DMS 273 (cell line): ENCODE measurements at regions not wholly inside any gene's neighbourhood (a gene's known extent, or its start where the extent isn't known, plus 50 kb on each side); places are given as distances from the start of the nearest gene placed in this dataset.
"Not testable (repeated sequence)": the region's sequence is repeated elsewhere in the genome, so short reads cannot be mapped to it uniquely, and the experiment has no call there.

Source experiments
- DNase-seq: peaks from one replicate; lab custom pipeline; 2025; ENCODE audit not compliant: unreplicated experiment; lab: John Stamatoyannopoulos, UW

- DNase-seq: no peak
Observed at GRCh38 chr9:36463467-36463866, 63.4 kb upstream of the RNF38 start.

GRCh38 chr9:36462245-36462644, 62.2 kb upstream of the RNF38 start:
- no peak for DNase-seq

GRCh38 chr9:36461323-36461722, 61.3 kb upstream of the RNF38 start:
- no peak for DNase-seq

GRCh38 chr9:36458430-36458915, 58.4 kb upstream of the RNF38 start:
- not testable (repeated sequence) for DNase-seq

- DNase-seq: no peak
Observed at GRCh38 chr9:36457836-36458429, 57.9 kb upstream of the RNF38 start.

- DNase-seq: no peak
Observed at GRCh38 chr9:36456480-36457065, 56.5 kb upstream of the RNF38 start.

- DNase-seq: no peak
Observed at GRCh38 chr9:36451949-36452348, 51.9 kb upstream of the RNF38 start.

- DNase-seq: peak; percentile 74
Observed at GRCh38 chr9:36450110-36450732, 50.2 kb upstream of the RNF38 start.
